Pancreas (tissue), 10 donors: ENCODE measurements at regions not wholly inside any gene's neighbourhood (a gene's known extent, or its start where the extent isn't known, plus 50 kb on each side); places are given as distances from the start of the nearest gene placed in this dataset.
A peak's percentile ranks its signal among the peaks of the same experiment; 100 is the strongest.

Experiments used
- ATAC-seq, 4 donors: fragments of 200-7000 bp; cut with Tn5 transposase; one replicate each; pipeline versions ENCODE4 v1.8.0 to v1.9.1; 2020; ENCODE audit warnings: mild to moderate bottlenecking in 4 of 4, moderate library complexity in 4 of 4
- DNase-seq, 6 donors: peaks; one replicate each; pipeline ENCODE4 v3.0.0-alpha.2; 2020
- FAIRE-seq: peaks from 2 replicates; lab custom pipeline; 2012; peaks lifted over from hg19 to GRCh38; lab: Jason Lieb, UNC
- H3K27ac ChIP-seq, 4 donors: fragments of 200-600 bp; sonication (generic); 1 replicate in 3 of 4; 2 replicates in 1 of 4; pipeline versions ENCODE4 v1.5.0 to v1.8.0; 2020
- H3K27me3 ChIP-seq, 4 donors: fragments of 200-600 bp; one replicate each; pipeline ENCODE4 v1.8.0; 2021
- H3K36me3 ChIP-seq, 3 donors: fragments of 200-600 bp; sonication (generic) in 1 of 3; one replicate each; pipeline versions ENCODE4 v1.5.0 to v1.8.0; 2020 to 2021
- H3K4me1 ChIP-seq, 3 donors: fragments of 200-600 bp; one replicate each; pipeline ENCODE4 v1.8.0; 2021
- H3K4me3 ChIP-seq, 4 donors: fragments of 200-600 bp; sonication (generic) in 2 of 4; one replicate each; pipeline versions ENCODE4 v1.5.0 to v1.8.0; 2020 to 2021
- H3K9me3 ChIP-seq, 4 donors: fragments of 200-600 bp; one replicate each; pipeline ENCODE4 v1.8.0; 2021
- CTCF ChIP-seq, 4 donors: fragments of 200-600 bp; sonication (generic) in 3 of 4; IDR thresholded peaks; one replicate each; pipeline versions ENCODE4 v1.5.0 to v1.8.0; 2021; ENCODE audit warnings: antibody characterized with exemption in 4 of 4
- WGBS, 2 donors: extraction: QIAGEN DNeasy Blood & Tissue Kit; methylation state at CpG; one replicate each; pipeline ENCODE4 v1.1.7; 2013; 5-methylcytosine and 5-hydroxymethylcytosine counted together
- intact Hi-C, 3 donors: fragments of 100-400 bp; cut with DNase I; formaldehyde crosslinking; loops; one replicate each; pipeline versions ENCODE4 v1.11.1 to v1.14.2; 2022
- donor health status: healthy with polysubstance abuse.
- donor health status: DM: no; HTN: no; CAD: no; lungs with moderate emphysema.
- donor health status: DM: no; HTN: no; CAD: no.
- donor health status: control.
- donor health status: control.
- donor health status: Bipolar disorder and iron deficiency.
- donor health status: DM: yes; HTN: yes; CAD: no.
- donor health status: DM: no; HTN: no; CAD: no.
- donor health status: DM: no; HTN: no; CAD: no.
- donor health status: DM: yes; HTN: yes; CAD: no.

GRCh38 chr2:56476509-56477071, 292.8 kb downstream of the CCDC85A start:
- Histone ChIP-seq H3K4me1 (no peaks in the 10 kb centered on the region), H3K27ac (no peak overlapping the region), H3K9me3 (no peaks in the 10 kb centered on the region), H3K4me3 (no peak overlapping the region), H3K36me3 (no peaks in the 10 kb centered on the region), H3K27me3 (no peaks in the 10 kb centered on the region)
- no peak for FAIRE-seq
- intact Hi-C loops, result no loop called here
- 48 to 64% methylated on average over 8 of the region's 8 CpGs for WGBS, 2 donors
- peak in 2 of 4 donors; percentile 43 to 56 for ATAC-seq
- DNase-seq, result peak in 3 of 6 donors; percentile 3 to 31 (median 18)
- no peak for TF ChIP-seq CTCF (IDR thresholded peaks at IDR 0.05)

GRCh38 chr2:56478027-56478426, 294.2 kb downstream of the CCDC85A start:
- Histone ChIP-seq H3K9me3 (no peaks in the 10 kb centered on the region), H3K27me3 (no peaks in the 10 kb centered on the region), H3K36me3 (no peaks in the 10 kb centered on the region), H3K4me1 (no peaks in the 10 kb centered on the region), H3K4me3 (no peak overlapping the region), H3K27ac (no peak overlapping the region)
- ATAC-seq (no peak), FAIRE-seq (no peak), DNase-seq (no peak)
- intact Hi-C loops, result no loop called here
- TF ChIP-seq CTCF (IDR thresholded peaks at IDR 0.05), result no peak

GRCh38 chr2:56483081-56483480, 299.3 kb downstream of the CCDC85A start:
- DNase-seq (no peak), FAIRE-seq (no peak), ATAC-seq (no peak)
- WGBS, 2 donors, result 46 to 60% methylated on average over 2 of the region's 2 CpGs
- Histone ChIP-seq H3K9me3 (no peaks in the 10 kb centered on the region), H3K27me3 (no peaks in the 10 kb centered on the region), H3K4me1 (no peaks in the 10 kb centered on the region), H3K27ac (no peak overlapping the region), H3K4me3 (no peak overlapping the region), H3K36me3 (no peaks in the 10 kb centered on the region)
- no peak for TF ChIP-seq CTCF (IDR thresholded peaks at IDR 0.05)
- intact Hi-C loops, result no loop called here

GRCh38 chr2:56484906-56485305, 301.1 kb downstream of the CCDC85A start:
- TF ChIP-seq CTCF (IDR thresholded peaks at IDR 0.05), result no peak
- no peak overlapping the region for H3K4me3 ChIP-seq
- H3K9me3 ChIP-seq, result no peaks in the 10 kb centered on the region
- no peaks in the 10 kb centered on the region for H3K27me3 ChIP-seq
- ATAC-seq (no peak), DNase-seq (no peak), FAIRE-seq (no peak)
- intact Hi-C loops, result no loop called here
- H3K4me1 ChIP-seq, result no peaks in the 10 kb centered on the region
- H3K36me3 ChIP-seq, result no peaks in the 10 kb centered on the region
- H3K27ac ChIP-seq, result no peak overlapping the region

GRCh38 chr2:56500317-56500716, 316.5 kb downstream of the CCDC85A start:
- DNase-seq (no peak), FAIRE-seq (no peak), ATAC-seq (no peak)
- intact Hi-C loops, result no loop called here
- no peaks in the 10 kb centered on the region for H3K27me3 ChIP-seq
- H3K36me3 ChIP-seq, result no peaks in the 10 kb centered on the region
- no peaks in the 10 kb centered on the region for H3K4me1 ChIP-seq
- 78 to 95% methylated on average over 1 of the region's 1 CpG for WGBS, 2 donors
- no peak for TF ChIP-seq CTCF (IDR thresholded peaks at IDR 0.05)
- peaks cover 0 to 5% (median 0%) of the 10 kb centered on the region in 4 donors for H3K9me3 ChIP-seq
- no peak overlapping the region for H3K27ac ChIP-seq
- H3K4me3 ChIP-seq, result no peak overlapping the region
